Ovary (tissue), 3 donors: ENCODE measurements at regions not wholly inside any gene's neighbourhood (a gene's known extent, or its start where the extent isn't known, plus 50 kb on each side); places are given as distances from the start of the nearest gene placed in this dataset.

ENCODE experiments used
- EP300 ChIP-seq: sonication (generic); formaldehyde crosslinking; IDR thresholded peaks from one replicate; pipeline ENCODE4 v1.6.1; 2017; ENCODE audit warnings: antibody characterized with exemption
- POLR2A ChIP-seq: fragments of 450-650 bp; IDR thresholded peaks from one replicate; pipeline ENCODE4 v1.6.1; 2017; ENCODE audit warnings: antibody characterized with exemption, mild to moderate bottlenecking, moderate library complexity
- TF ChIP-seq, protein P1 (sequence below), 3 donors: fragments of 450-650 bp in 2 of 3; fragments of 200-600 bp in 1 of 3; IDR thresholded peaks; one replicate each; pipeline versions ENCODE4 v1.5.1 to v1.8.0; 2016 to 2022; ENCODE audit warnings: antibody characterized with exemption in 3 of 3, mild to moderate bottlenecking in 1 of 3
- donor health status: DM: no; HTN: no; CAD: no.

DNA sequence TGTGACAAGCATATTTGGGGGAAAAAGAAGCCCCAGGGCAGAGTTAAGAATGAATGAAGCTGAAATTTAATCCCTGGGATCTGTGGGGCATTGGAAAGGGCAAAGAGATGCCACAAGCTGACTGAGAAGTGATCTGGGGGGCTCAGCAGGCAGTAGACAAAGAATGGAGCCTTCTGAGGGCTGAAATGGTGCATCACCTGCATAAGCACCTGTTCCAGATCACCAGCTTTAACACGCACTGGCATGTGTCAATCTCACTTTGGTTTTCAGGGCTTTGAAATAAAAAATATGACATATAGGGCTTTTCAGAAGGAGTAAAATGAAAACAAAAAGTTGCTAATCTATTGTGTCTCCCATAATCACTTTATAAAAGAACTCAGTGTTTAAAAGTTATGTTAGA, 210.8 kb upstream of the ARHGEF26 start:
- TF ChIP-seq, protein P1, sequence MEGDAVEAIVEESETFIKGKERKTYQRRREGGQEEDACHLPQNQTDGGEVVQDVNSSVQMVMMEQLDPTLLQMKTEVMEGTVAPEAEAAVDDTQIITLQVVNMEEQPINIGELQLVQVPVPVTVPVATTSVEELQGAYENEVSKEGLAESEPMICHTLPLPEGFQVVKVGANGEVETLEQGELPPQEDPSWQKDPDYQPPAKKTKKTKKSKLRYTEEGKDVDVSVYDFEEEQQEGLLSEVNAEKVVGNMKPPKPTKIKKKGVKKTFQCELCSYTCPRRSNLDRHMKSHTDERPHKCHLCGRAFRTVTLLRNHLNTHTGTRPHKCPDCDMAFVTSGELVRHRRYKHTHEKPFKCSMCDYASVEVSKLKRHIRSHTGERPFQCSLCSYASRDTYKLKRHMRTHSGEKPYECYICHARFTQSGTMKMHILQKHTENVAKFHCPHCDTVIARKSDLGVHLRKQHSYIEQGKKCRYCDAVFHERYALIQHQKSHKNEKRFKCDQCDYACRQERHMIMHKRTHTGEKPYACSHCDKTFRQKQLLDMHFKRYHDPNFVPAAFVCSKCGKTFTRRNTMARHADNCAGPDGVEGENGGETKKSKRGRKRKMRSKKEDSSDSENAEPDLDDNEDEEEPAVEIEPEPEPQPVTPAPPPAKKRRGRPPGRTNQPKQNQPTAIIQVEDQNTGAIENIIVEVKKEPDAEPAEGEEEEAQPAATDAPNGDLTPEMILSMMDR (IDR thresholded peaks at IDR 0.05): no peak
- TF ChIP-seq POLR2A (no peak), EP300 (no peak)
